Muscle layer of colon (tissue), 2 donors: ENCODE measurements at regions not wholly inside any gene's neighbourhood (a gene's known extent, or its start where the extent isn't known, plus 50 kb on each side); places are given as distances from the start of the nearest gene placed in this dataset.

Experiments
- H3K27ac ChIP-seq: one replicate; pipeline ENCODE4 v1.7.0; 2013; ENCODE audit warnings: low read depth, mild to moderate bottlenecking, low read length, moderate library complexity
- H3K27me3 ChIP-seq, 2 donors: one replicate each; pipeline ENCODE4 v1.7.0; 2013; ENCODE audit warnings: low read length in 2 of 2, mild to moderate bottlenecking in 2 of 2; ENCODE audit not compliant: insufficient read depth in 2 of 2, control insufficient read depth in 1 of 2
- H3K36me3 ChIP-seq: one replicate; pipeline ENCODE4 v1.7.0; 2013; ENCODE audit warnings: mild to moderate bottlenecking, low read length; ENCODE audit not compliant: insufficient read depth
- H3K4me1 ChIP-seq: one replicate; pipeline ENCODE4 v1.7.0; 2013; ENCODE audit warnings: mild to moderate bottlenecking, low read length; ENCODE audit not compliant: insufficient read depth
- H3K4me3 ChIP-seq, 2 donors: one replicate each; pipeline ENCODE4 v1.7.0; 2013; ENCODE audit warnings: low read length in 2 of 2, low read depth in 1 of 2, mild to moderate bottlenecking in 1 of 2, moderate library complexity in 1 of 2
- H3K9ac ChIP-seq: one replicate; pipeline ENCODE4 v1.7.0; 2013; ENCODE audit warnings: low read length
- H3K9me3 ChIP-seq: one replicate; pipeline ENCODE4 v1.7.0; 2013; ENCODE audit warnings: mild to moderate bottlenecking, low read length
- donor health status: abdominal sarcoma.
- donor health status: Adenocarcinoma of cecum.

DNA sequence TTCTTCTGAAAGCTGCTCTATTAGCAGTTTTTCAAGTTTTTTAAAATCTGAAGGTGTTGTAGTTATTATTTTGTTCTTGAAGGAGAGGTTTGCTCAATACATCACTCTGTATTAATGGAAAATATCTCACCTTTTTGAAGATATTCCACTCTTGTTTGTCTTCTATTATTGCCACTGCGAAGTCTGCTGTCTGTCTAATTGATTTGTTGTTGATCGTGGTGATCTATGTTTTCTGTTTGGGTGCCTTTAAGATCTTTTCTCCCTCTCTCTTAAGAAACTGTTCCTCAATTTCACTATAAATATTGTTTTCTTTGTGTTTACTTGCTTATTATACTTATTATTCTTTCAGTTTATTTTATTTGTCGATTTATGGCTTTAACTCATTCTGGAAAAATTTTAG, 64.9 kb upstream of the FZD8 start:
- H3K9me3 ChIP-seq = no peaks in the 10 kb centered on the region
- no peak overlapping the region for H3K27ac ChIP-seq
- no peak overlapping the region for H3K9ac ChIP-seq
- H3K36me3 ChIP-seq = no peaks in the 10 kb centered on the region
- H3K27me3 ChIP-seq = no peaks in the 10 kb centered on the region
- no peak overlapping the region for H3K4me3 ChIP-seq
- no peaks in the 10 kb centered on the region for H3K4me1 ChIP-seq

DNA sequence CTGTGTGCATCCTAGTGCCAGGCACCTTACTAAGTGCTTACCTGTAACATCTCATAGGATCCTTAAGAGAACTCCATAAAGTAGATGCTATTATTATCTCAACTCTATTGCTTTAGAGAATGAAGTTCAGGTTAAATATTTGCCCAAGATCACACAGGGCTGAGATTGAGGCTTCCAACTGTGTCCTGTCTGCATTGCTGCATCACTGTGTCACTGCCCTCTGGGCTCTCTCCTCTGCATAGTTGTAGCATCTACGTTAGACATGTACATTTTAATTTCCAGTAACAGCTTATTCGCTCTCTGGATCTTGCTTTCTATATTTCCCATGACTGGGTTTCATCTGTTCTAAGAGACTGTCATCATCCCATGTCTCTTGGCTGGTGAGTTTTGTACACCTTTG, 63.6 kb upstream of the FZD8 start:
- no peak overlapping the region for H3K4me3 ChIP-seq
- H3K27ac ChIP-seq = no peak overlapping the region
- no peaks in the 10 kb centered on the region for H3K36me3 ChIP-seq
- no peaks in the 10 kb centered on the region for H3K4me1 ChIP-seq
- H3K9ac ChIP-seq = no peak overlapping the region
- no peaks in the 10 kb centered on the region for H3K27me3 ChIP-seq
- no peaks in the 10 kb centered on the region for H3K9me3 ChIP-seq

DNA sequence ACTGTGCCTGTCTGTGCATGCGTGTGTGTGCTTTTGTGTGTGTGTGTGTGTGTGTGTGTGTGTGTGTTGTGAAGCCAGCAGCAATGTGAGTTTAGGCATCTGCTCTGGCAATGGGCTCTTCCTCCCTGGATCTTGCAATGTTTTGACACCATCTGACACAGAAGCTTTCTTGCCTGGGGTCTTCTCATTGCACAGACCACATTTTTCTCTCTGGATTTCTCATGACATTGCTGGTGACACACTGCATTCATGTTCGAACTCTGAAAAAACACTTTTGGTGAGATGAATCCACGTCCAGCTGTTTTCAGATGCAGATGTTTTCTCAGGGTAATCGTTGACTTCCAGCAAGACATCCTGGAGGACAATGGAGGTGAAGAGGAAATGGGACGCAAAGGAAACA, 63.0 kb upstream of the FZD8 start:
- no peaks in the 10 kb centered on the region for H3K36me3 ChIP-seq
- no peak overlapping the region for H3K4me3 ChIP-seq
- no peaks in the 10 kb centered on the region for H3K27me3 ChIP-seq
- H3K9ac ChIP-seq = no peak overlapping the region
- H3K27ac ChIP-seq = no peak overlapping the region
- no peaks in the 10 kb centered on the region for H3K9me3 ChIP-seq
- H3K4me1 ChIP-seq = no peaks in the 10 kb centered on the region

DNA sequence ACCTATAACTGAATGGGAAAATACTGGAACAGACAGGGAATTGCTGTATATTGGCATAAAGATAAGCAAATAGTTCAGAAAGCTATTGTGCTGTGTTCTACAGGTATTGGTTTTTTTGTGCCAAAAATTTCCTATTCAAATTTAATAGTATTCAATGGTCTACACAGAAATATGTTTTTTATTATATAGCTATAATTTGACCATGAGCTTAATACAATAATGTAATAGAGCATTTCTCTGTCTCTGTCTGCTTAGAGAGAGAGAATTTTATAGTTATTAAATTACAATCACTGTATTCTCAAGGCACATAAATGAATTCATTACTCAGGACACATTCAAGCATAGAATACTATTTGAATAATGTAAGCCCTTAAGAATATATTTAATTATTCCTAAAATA, 62.3 kb upstream of the FZD8 start:
- Histone ChIP-seq H3K4me1 (peaks cover 3% of the 10 kb centered on the region), H3K9ac (no peak overlapping the region), H3K9me3 (no peaks in the 10 kb centered on the region), H3K27ac (no peak overlapping the region), H3K4me3 (no peak overlapping the region), H3K36me3 (no peaks in the 10 kb centered on the region), H3K27me3 (no peaks in the 10 kb centered on the region)

DNA sequence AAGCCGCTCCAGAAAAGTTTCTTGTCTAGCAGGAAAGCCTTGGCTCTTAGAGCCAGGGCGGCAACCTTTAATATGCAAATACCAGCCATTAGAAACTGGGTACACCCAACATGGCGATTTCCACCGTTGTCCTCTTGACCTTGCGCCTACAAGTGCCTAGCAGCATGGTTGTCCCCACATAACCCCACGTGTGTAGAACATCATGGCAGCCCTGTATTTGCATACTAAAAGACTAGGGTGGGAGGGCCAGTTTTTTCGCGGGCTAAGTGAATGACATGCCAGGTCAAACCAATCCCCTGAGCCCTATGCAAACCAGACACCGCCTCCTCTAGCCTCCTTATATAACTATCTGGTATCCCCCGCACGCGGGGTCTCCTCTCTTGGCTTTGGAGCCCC, 58.4 kb upstream of the FZD8 start:
- peaks cover 6% of the 10 kb centered on the region for H3K4me1 ChIP-seq
- no peak overlapping the region for H3K4me3 ChIP-seq
- H3K9ac ChIP-seq = no peak overlapping the region
- no peak overlapping the region for H3K27ac ChIP-seq
- H3K27me3 ChIP-seq = no peaks in the 10 kb centered on the region
- H3K9me3 ChIP-seq = no peaks in the 10 kb centered on the region
- no peaks in the 10 kb centered on the region for H3K36me3 ChIP-seq

DNA sequence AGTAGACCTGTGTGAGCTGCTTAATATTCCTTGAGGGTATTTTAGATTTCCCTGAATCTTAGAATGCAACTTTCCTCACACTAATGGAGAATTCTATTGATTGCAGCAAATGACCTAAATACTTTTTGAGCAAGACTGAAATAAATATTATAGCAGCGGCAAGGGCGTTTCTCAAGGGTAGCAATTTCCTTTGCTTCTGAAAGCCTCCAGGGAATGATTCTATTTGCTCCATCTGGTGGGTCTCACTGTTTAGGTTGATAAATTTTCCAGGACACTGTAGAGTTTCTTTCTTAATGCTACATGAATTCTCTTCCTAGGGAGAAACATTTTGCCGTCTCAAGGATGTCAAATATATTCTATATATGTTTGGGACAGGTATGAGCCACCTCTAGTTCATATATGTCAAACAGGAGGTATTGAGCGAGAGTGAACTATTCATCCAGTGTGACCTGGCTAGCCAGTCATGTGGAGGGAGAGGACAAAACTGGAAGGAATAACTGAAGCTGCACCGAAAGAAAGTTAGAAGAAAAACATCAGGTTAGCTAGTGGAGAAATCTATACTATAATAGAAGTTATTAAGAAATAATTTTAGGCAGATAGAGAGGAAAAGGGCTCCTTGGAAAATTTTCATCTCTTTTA, 57.9 kb upstream of the FZD8 start:
- Histone ChIP-seq H3K4me1 (peaks cover 6% of the 10 kb centered on the region), H3K36me3 (no peaks in the 10 kb centered on the region), H3K27me3 (no peaks in the 10 kb centered on the region), H3K9ac (no peak overlapping the region), H3K27ac (no peak overlapping the region), H3K9me3 (no peaks in the 10 kb centered on the region), H3K4me3 (no peak overlapping the region)

DNA sequence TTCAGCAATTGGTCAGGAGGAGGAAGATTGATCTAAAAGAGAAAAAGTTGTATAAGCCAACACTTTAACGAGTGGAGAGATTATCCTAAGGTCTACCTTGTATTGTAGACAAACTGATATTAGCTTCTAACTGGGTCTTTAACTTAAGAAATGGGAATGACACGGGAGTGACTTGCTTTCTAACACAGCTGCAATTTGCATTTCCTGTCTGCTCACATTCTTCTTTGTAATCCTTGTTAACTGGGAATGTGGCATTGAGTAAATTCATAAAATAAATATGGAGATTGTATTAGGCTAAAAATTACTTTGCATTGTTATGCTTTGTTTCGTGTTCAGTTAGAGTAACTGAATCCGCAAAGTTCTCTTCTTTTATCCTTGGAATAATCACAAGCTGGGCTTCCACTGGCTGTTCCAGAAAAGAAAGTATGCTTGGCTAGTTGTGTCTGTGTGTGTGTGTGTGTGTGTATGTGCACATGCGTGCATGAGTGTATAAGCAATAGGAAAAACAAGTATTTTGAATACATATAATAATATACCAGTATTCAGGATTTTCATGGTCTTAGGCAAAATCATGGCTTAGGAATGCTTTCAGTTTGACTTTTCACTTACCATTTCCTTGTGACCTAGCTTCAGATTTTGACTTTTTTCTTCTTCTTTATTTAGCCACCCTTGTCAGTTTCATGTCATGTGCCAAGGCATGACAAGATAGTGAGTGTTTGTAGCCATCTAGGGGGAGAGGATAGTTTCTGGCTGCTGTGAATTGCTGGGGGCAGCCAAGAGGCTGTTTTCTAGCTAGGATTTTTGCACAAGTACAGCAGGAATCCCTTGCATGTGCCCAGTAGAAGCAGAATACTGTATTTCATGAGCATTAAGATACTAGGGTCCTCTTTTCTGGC, 54.5 kb upstream of the FZD8 start:
- Histone ChIP-seq H3K9ac (no peak overlapping the region), H3K27ac (no peak overlapping the region), H3K9me3 (no peaks in the 10 kb centered on the region), H3K4me1 (peaks cover 6% of the 10 kb centered on the region), H3K4me3 (no peak overlapping the region), H3K36me3 (no peaks in the 10 kb centered on the region), H3K27me3 (no peaks in the 10 kb centered on the region)

DNA sequence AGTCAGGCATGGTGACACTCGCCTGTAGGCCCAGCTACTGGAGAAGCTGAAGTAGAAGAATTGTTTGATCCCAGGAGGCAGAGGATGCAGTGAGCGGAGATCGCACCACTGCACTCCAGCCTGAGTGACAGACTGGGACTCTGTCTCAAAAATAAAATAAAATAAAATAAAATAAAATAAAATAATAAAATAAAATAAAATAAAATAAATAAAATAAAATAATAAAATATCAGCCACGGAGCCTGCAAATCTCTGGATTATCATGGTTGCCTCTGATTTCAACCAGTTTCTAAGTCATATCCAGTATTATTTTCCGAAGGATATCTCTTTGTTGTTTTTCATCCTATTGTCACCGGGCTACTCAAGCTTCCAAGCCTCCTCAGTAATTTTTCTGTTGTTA, 51.7 kb upstream of the FZD8 start:
- no peaks in the 10 kb centered on the region for H3K9me3 ChIP-seq
- no peaks in the 10 kb centered on the region for H3K4me1 ChIP-seq
- H3K9ac ChIP-seq = no peak overlapping the region
- no peaks in the 10 kb centered on the region for H3K27me3 ChIP-seq
- H3K36me3 ChIP-seq = no peaks in the 10 kb centered on the region
- no peak overlapping the region for H3K27ac ChIP-seq
- no peak overlapping the region for H3K4me3 ChIP-seq
